ENCODE measurements at regions not wholly inside any gene's neighbourhood (a gene's known extent, or its start where the extent isn't known, plus 50 kb on each side); places are given as distances from the start of the nearest gene placed in this dataset.
"Not testable (repeated sequence)": the region's sequence is repeated elsewhere in the genome, so short reads cannot be mapped to it uniquely, and the experiment has no call there.

- no peak for DNase-seq
Measured at GRCh38 chr5:62825623-62826220, 247.1 kb downstream of the LRRC70 start.

GRCh38 chr5:62824936-62825335 is 246.3 kb downstream of the LRRC70 start:
- no peak for DNase-seq

- not testable (repeated sequence) for DNase-seq
Measured at GRCh38 chr5:62817043-62817442, 238.4 kb downstream of the LRRC70 start.

DNA sequence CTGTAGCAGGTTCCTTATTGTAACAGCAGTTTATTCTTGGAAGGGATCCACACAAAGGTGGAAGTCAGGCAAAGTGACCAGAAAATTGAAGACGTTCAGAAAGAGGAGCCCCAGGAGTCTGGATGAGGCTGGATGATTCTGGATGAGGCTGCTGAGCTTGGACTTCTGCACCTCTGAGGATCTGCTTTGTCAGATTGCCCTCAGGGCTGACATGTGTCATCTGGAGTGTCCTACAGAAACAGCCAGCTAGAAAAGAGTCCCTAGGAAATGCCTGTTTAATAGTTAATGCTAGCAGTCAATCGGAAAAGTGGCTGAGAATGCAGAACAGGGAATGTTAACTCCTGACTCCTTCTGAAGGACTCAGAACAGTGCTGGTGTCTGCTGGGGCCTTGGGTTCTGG is 236.4 kb downstream of the LRRC70 start:
- no peak for DNase-seq

- no peak for DNase-seq
Measured at GRCh38 chr5:62812621-62813255, 234.1 kb downstream of the LRRC70 start.

GRCh38 chr5:62804819-62805218 is 226.2 kb downstream of the LRRC70 start:
- DNase-seq = not testable (repeated sequence)

DNA sequence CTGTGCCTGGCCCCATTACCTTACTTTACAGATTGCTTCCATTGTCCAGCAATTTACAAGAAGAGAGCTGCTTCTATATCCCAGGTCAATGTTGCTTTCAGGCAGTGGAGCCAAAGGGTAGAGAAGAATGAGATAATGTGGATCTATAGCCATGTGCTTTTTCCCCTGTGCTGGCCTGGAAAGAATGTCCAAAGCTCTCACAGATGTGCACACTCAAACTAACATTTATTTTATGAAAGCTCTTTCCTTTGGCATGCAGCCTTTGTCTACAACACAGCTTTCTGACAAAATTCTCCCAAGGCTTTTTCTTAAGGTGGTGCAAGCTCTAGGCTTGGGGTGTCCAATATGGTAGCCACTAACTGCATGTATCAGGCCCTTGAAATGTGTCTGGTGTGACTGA is 217.3 kb downstream of the LRRC70 start:
- DNase-seq = no peak

DNA sequence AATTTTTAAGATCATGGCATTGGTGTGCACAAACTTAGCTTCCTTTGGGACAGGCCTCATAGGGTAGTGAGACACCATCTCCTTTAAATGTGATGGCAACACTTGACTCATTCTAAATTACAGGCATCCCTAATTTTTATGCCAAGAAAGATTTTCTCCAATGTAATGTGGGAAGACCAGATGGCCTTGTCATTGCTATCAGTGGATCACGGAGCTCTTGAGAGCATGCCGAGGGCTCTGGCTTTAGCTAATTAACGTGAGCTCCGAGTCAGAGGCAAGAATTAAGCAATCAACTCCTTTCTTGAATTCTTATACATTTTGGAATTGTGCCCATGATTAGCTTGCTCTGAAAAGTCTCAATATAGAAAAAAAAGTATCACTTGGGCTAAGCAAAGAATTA is 215.8 kb downstream of the LRRC70 start:
- DNase-seq = no peak

DNA sequence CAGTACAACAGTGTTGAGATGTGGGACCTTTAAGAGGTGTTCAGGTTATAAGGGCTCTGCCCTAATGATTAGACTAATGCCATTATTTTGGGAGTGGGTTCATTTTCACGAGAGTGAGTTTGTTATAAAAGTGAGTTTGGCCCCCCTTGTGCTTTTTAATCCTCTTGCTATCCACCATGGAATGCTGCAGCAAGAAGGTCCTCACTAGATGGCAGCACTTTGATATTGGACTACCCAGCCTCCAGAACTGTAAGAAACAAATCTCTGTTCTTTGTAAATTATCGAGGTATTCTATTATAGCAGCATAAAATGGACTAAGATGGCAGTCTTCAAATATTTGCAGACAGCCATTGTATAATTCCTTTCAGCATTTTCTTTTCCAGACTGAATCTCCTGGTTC is 212.4 kb downstream of the LRRC70 start:
- no peak for DNase-seq

DNA sequence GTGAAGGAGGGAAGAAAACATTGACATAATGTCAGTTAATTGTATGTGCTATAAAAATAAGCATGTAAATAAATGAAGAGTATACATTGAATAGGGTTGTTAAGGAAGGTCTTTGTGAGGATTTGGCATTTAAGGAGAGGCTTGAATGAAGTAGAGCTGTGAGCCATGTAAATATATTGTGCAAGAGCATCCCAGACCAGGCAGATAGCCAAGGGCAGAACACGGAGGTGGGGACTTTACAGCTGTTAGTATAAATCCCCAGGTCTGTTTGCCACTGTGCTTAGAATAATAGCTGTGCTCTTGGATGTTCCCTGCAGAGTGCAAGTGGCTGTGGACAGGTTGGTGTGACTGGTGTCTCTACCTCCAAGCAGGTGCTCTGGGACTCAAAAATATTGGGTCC is 211.7 kb downstream of the LRRC70 start:
- DNase-seq = no peak

DNA sequence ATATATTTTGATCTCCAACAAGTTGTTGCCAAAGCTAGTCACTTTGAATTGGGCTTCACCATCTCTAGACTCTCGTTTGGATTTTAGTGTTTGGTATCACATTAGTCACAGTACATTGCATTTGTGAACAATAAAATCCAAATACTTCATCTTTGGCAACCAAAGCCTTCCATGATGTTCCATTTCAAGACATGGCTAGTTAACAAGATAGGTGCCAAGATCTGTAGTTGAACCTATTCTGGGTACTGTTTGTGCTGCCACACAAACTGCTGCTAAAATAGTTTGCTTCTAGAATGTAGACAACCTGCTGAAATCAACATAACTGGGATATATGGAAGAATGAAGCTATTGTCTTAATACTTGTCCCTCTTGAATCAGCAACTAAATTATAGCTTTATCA is 207.5 kb downstream of the LRRC70 start:
- DNase-seq = no peak

DNA sequence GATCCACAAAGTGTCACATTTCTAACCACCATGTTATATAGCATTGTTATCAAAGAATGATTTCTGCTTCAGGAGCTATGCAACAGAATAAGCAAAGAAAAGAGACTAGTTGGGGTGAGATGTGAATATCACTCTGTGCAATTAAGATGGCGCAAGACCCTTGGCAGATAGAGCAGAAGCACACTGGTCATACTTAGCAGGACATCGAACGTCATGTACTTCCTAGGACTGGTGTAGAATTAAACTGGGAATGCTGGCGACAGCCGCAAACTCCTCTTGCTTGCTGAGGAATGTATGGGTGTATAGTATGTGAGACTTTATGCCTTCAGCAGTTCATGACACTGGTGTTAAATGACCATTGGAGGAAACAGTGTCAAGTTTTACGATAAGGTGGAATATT is 207.0 kb downstream of the LRRC70 start:
- no peak for DNase-seq

- no peak for DNase-seq
Measured at GRCh38 chr5:62783374-62784057, 204.9 kb downstream of the LRRC70 start.

GRCh38 chr5:62780888-62781287 is 202.3 kb downstream of the LRRC70 start:
- no peak for DNase-seq

DNA sequence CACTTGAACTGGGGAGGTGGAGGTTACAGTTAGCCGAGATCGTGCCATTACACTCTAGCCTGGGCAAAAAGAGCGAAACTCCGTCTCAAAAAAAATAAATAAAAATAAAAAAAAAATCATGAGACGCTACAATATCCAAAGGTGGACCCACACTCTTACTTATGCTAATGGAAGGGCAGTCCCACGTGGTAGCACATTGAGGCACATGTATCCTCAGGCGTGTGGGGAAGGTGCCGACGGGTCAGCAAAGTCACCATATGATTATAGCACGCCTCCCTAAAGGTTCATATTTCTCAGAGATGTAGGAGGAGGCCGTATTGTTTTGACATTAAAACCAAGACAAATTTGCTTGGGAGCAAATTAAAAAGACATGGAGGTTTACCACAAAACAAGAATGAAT is 201.6 kb downstream of the LRRC70 start:
- DNase-seq = no peak

- no peak for DNase-seq
Measured at GRCh38 chr5:62779010-62779422, 200.4 kb downstream of the LRRC70 start.

DNA sequence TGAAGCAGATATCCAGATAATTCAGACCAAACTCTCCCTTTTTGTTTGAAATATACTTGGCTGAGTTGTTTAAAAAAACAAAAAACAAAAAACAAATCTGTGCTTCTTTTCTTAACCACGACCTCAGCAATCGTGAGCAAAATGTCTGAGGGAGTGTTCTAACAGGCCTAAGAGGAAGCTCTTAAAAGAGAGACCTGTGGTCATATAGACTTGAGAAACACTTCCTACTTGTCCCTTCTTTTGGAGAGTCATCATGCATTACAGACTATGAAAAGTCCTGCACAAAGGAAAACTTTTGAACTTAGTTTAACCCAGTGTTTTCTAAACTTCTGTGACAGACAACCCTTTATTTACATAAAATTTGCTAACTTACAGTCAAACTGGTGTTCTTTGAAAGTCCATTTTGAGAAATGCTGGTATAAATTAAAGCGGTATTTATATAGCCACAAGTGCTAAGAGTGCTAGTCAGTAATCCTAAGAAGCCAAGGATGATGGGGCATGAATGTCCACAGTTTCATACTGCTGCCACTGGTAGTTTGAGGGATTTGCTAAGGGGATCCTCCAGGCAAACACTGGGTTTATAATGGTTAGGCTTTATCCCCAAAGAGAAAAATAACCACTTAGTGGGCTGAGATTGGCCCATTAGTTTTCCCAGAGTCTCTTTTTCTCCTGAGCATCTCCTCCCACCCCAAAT is 199.8 kb downstream of the LRRC70 start:
- DNase-seq = no peak

GRCh38 chr5:62777081-62777480 is 198.5 kb downstream of the LRRC70 start:
- not testable (repeated sequence) for DNase-seq

GRCh38 chr5:62776592-62776991 is 198.0 kb downstream of the LRRC70 start:
- DNase-seq = not testable (repeated sequence)

DNA sequence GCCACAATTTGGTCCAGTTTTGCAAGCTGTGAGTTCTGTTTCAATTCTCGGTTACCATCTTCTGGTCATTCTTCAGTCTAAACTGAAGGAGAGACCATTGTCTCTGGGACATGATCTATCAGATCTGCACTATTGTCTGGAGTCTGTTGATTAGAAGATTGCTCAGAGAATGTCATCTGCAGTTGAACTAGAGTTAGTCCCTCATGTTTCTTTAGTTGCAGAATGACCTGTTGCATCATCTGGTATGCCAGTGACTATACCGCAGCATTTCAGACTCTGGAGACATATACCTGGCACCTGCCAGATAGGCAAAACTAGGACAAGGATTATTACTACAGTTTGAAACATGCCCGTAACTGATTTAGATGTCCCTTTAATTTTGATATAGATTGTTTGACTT is 194.8 kb downstream of the LRRC70 start:
- DNase-seq = no peak

DNA sequence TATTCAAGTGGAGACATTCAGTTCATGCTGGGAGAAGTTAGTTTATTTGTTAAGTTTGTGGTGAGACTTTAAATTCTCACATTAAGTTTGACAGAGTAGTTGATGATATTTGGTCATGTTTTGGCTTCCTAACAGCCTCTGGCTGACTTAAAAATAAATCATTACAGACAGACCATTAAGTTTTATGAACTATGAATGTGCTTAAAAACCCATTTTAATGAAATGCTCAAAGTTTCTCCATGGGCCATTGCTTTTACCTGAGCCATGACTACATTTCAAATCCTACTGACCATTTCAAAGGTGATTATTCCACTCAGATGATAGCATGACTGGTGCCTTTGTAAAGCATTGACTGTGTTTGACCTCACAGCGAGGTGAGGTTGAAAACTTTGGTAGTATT is 192.7 kb downstream of the LRRC70 start:
- DNase-seq = no peak

GRCh38 chr5:62767650-62768049 is 189.0 kb downstream of the LRRC70 start:
- no peak for DNase-seq

DNA sequence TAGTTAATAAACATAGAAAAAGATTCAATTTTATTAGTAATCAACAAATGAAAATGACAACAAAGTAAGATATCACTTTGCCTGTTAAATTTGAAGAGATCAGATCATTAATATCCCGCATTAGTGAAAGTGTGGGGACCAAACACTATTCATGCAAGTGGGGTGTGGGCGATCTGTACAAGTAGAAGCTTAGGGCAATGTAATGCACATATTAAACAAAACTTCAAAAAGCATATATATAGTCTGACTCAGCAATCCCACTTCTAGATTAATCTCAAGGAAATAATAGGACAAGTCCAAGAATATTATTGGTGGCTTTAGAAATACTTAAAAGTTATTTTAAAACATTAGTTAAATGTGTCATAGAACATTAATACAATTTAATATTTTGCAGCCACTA is 188.5 kb downstream of the LRRC70 start:
- DNase-seq = no peak

DNA sequence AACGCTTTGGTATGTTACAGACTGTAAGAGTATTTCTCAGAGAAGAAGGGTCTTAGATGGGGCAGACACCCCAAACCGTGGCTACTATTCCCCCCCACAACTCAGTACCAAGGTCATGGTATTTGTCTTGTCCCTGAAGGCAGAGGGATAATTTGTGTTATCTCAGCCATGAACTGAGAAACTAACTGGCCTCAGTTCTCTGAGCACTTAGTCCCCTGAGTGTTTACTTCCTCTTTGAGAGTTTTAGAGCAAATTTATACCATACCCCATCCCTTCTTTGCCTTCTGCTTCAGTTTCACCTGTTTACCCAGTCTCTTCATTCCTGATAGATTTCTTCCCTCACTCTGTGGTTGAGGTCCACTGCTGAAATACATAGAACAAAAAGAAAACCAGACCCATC is 183.9 kb downstream of the LRRC70 start:
- no peak for DNase-seq

Measured in activated CD8-positive, alpha-beta memory T cell treated with anti-CD3 and anti-CD28 coated beads, Interleukin-2, amount 50 U/mL, for 48 hours (primary cell).